ENCODE measurements at regions not wholly inside any gene's neighbourhood (a gene's known extent, or its start where the extent isn't known, plus 50 kb on each side); places are given as distances from the start of the nearest gene placed in this dataset.

- H3K4me1 ChIP-seq (ENCODE audit: control insufficient read depth, insufficient read depth, low read length): no peaks in the 10 kb centered on the region
- no peaks in the 10 kb centered on the region for H3K27me3 ChIP-seq (ENCODE audit: control insufficient read depth, insufficient read depth, low read length, poor library complexity, severe bottlenecking)
- 94 to 96% methylated on average over 1 of the region's 1 CpG for WGBS, 2 experiments
- H3K4me3 ChIP-seq (ENCODE audit: insufficient read depth, low read depth, low read length): no peak overlapping the region
- H3K36me3 ChIP-seq (ENCODE audit: control insufficient read depth, insufficient read depth, low read length): no peaks in the 10 kb centered on the region
- no peak overlapping the region for H3K27ac ChIP-seq (ENCODE audit: insufficient read depth, low read depth, low read length, poor library complexity, severe bottlenecking)
- no peaks in the 10 kb centered on the region for H3K9me3 ChIP-seq (ENCODE audit: control insufficient read depth, low read length)
These were observed 624.1 kb upstream of the USP24 start for GRCh38 chr1:55839221-55839620.

DNA sequence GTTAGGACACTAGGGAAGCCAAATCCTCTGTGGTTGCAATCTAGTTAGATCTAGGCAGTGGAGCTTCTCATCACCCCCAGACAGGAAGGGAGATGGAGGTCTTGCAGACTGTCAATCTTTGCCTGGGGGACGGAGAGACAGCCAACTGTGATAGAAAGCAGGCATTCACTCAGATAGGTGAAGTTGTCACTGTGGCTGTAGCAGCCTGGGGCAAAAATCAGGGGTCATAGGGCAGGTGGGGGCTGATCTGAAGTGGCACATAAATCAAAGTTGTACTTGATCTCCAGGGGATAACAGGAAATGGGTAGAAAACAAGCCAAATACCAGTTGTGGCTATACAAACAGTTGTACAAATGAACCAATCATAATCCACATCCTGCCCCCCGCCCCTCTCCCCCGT is 620.9 kb upstream of the USP24 start:
- 86% methylated on average over 3 of the region's 3 CpGs for WGBS, 2 experiments

GRCh38 chr1:55833529-55834091 is 618.4 kb upstream of the USP24 start:
- no peaks in the 10 kb centered on the region for H3K36me3 ChIP-seq (ENCODE audit: control insufficient read depth, insufficient read depth, low read length)
- 89 to 96% methylated on average over 2 of the region's 2 CpGs for WGBS, 2 experiments
- H3K27ac ChIP-seq (ENCODE audit: insufficient read depth, low read depth, low read length, poor library complexity, severe bottlenecking): no peak overlapping the region
- no peaks in the 10 kb centered on the region for H3K9me3 ChIP-seq (ENCODE audit: control insufficient read depth, low read length)
- no peaks in the 10 kb centered on the region for H3K4me1 ChIP-seq (ENCODE audit: control insufficient read depth, insufficient read depth, low read length)
- no peaks in the 10 kb centered on the region for H3K27me3 ChIP-seq (ENCODE audit: control insufficient read depth, insufficient read depth, low read length, poor library complexity, severe bottlenecking)
- H3K4me3 ChIP-seq (ENCODE audit: insufficient read depth, low read depth, low read length): no peak overlapping the region

More for the DNA sequence above, 620.9 kb upstream of the USP24 start:
- no peak overlapping the region for H3K27ac ChIP-seq (ENCODE audit: insufficient read depth, low read depth, low read length, poor library complexity, severe bottlenecking)
- no peak overlapping the region for H3K4me3 ChIP-seq (ENCODE audit: insufficient read depth, low read depth, low read length)
- H3K27me3 ChIP-seq (ENCODE audit: control insufficient read depth, insufficient read depth, low read length, poor library complexity, severe bottlenecking): no peaks in the 10 kb centered on the region
- no peaks in the 10 kb centered on the region for H3K4me1 ChIP-seq (ENCODE audit: control insufficient read depth, insufficient read depth, low read length)
- H3K36me3 ChIP-seq (ENCODE audit: control insufficient read depth, insufficient read depth, low read length): no peaks in the 10 kb centered on the region
- H3K9me3 ChIP-seq (ENCODE audit: control insufficient read depth, low read length): no peaks in the 10 kb centered on the region

DNA sequence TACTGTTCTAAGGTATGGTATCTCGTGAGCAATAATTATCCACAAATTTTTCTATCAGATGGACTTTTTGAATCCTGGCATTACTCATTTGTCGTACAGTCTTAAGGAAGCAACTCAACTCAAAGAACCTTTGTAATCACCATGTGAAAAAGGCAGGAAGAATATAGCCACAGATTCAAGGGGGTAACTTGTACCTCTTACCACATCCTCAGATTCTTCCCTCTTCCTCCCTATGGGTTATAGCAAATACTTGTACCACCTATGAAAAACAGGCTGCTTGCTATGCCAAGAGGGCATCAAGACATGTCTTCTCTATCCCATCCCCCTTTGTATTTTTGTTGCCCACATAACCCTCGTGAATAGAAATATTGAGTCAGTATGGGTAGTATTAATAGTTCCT is 616.6 kb upstream of the USP24 start:
- 93 to 95% methylated on average over 2 to 3 of the region's 3 CpGs for WGBS, 2 experiments
- Histone ChIP-seq H3K27ac (ENCODE audit: insufficient read depth, low read depth, low read length, poor library complexity, severe bottlenecking) (no peak overlapping the region), H3K9me3 (ENCODE audit: control insufficient read depth, low read length) (no peaks in the 10 kb centered on the region)

GRCh38 chr1:55828044-55828443 is 612.9 kb upstream of the USP24 start:
- Histone ChIP-seq H3K9me3 (ENCODE audit: control insufficient read depth, low read length) (no peaks in the 10 kb centered on the region), H3K4me1 (ENCODE audit: control insufficient read depth, insufficient read depth, low read length) (no peaks in the 10 kb centered on the region), H3K27ac (ENCODE audit: insufficient read depth, low read depth, low read length, poor library complexity, severe bottlenecking) (no peak overlapping the region), H3K36me3 (ENCODE audit: control insufficient read depth, insufficient read depth, low read length) (no peaks in the 10 kb centered on the region), H3K27me3 (ENCODE audit: control insufficient read depth, insufficient read depth, low read length, poor library complexity, severe bottlenecking) (no peaks in the 10 kb centered on the region), H3K4me3 (ENCODE audit: insufficient read depth, low read depth, low read length) (no peak overlapping the region)
- WGBS, 2 experiments: 92 to 96% methylated on average over 5 of the region's 5 CpGs

More for the DNA sequence above, 616.6 kb upstream of the USP24 start:
- Histone ChIP-seq H3K4me3 (ENCODE audit: insufficient read depth, low read depth, low read length) (no peak overlapping the region), H3K36me3 (ENCODE audit: control insufficient read depth, insufficient read depth, low read length) (no peaks in the 10 kb centered on the region), H3K27me3 (ENCODE audit: control insufficient read depth, insufficient read depth, low read length, poor library complexity, severe bottlenecking) (no peaks in the 10 kb centered on the region), H3K4me1 (ENCODE audit: control insufficient read depth, insufficient read depth, low read length) (no peaks in the 10 kb centered on the region)

GRCh38 chr1:55827350-55827749 is 612.2 kb upstream of the USP24 start:
- no peaks in the 10 kb centered on the region for H3K36me3 ChIP-seq (ENCODE audit: control insufficient read depth, insufficient read depth, low read length)
- no peaks in the 10 kb centered on the region for H3K4me1 ChIP-seq (ENCODE audit: control insufficient read depth, insufficient read depth, low read length)
- H3K27me3 ChIP-seq (ENCODE audit: control insufficient read depth, insufficient read depth, low read length, poor library complexity, severe bottlenecking): no peaks in the 10 kb centered on the region
- WGBS, 2 experiments: 89 to 99% methylated on average over 4 of the region's 4 CpGs
- no peak overlapping the region for H3K27ac ChIP-seq (ENCODE audit: insufficient read depth, low read depth, low read length, poor library complexity, severe bottlenecking)
- no peaks in the 10 kb centered on the region for H3K9me3 ChIP-seq (ENCODE audit: control insufficient read depth, low read length)
- no peak overlapping the region for H3K4me3 ChIP-seq (ENCODE audit: insufficient read depth, low read depth, low read length)

GRCh38 chr1:55826381-55827080 is 611.4 kb upstream of the USP24 start:
- Histone ChIP-seq H3K36me3 (ENCODE audit: control insufficient read depth, insufficient read depth, low read length) (no peaks in the 10 kb centered on the region), H3K27me3 (ENCODE audit: control insufficient read depth, insufficient read depth, low read length, poor library complexity, severe bottlenecking) (no peaks in the 10 kb centered on the region), H3K9me3 (ENCODE audit: control insufficient read depth, low read length) (no peaks in the 10 kb centered on the region), H3K4me3 (ENCODE audit: insufficient read depth, low read depth, low read length) (no peak overlapping the region), H3K27ac (ENCODE audit: insufficient read depth, low read depth, low read length, poor library complexity, severe bottlenecking) (no peak overlapping the region), H3K4me1 (ENCODE audit: control insufficient read depth, insufficient read depth, low read length) (no peaks in the 10 kb centered on the region)
- WGBS, 2 experiments: 67 to 68% methylated on average over 4 of the region's 4 CpGs

- H3K27ac ChIP-seq (ENCODE audit: insufficient read depth, low read depth, low read length, poor library complexity, severe bottlenecking): no peak overlapping the region
- no peaks in the 10 kb centered on the region for H3K4me1 ChIP-seq (ENCODE audit: control insufficient read depth, insufficient read depth, low read length)
- no peaks in the 10 kb centered on the region for H3K9me3 ChIP-seq (ENCODE audit: control insufficient read depth, low read length)
- H3K36me3 ChIP-seq (ENCODE audit: control insufficient read depth, insufficient read depth, low read length): no peaks in the 10 kb centered on the region
- no peak overlapping the region for H3K4me3 ChIP-seq (ENCODE audit: insufficient read depth, low read depth, low read length)
- H3K27me3 ChIP-seq (ENCODE audit: control insufficient read depth, insufficient read depth, low read length, poor library complexity, severe bottlenecking): no peaks in the 10 kb centered on the region
- 87 to 100% methylated on average over 1 of the region's 1 CpG for WGBS, 2 experiments
These were observed 610.3 kb upstream of the USP24 start for GRCh38 chr1:55825461-55825860.

GRCh38 chr1:55824251-55824640 is 609.1 kb upstream of the USP24 start:
- Histone ChIP-seq H3K4me1 (ENCODE audit: control insufficient read depth, insufficient read depth, low read length) (no peaks in the 10 kb centered on the region), H3K27ac (ENCODE audit: insufficient read depth, low read depth, low read length, poor library complexity, severe bottlenecking) (no peak overlapping the region), H3K36me3 (ENCODE audit: control insufficient read depth, insufficient read depth, low read length) (no peaks in the 10 kb centered on the region), H3K4me3 (ENCODE audit: insufficient read depth, low read depth, low read length) (no peak overlapping the region), H3K27me3 (ENCODE audit: control insufficient read depth, insufficient read depth, low read length, poor library complexity, severe bottlenecking) (no peaks in the 10 kb centered on the region), H3K9me3 (ENCODE audit: control insufficient read depth, low read length) (no peaks in the 10 kb centered on the region)

- no peak overlapping the region for H3K27ac ChIP-seq (ENCODE audit: insufficient read depth, low read depth, low read length, poor library complexity, severe bottlenecking)
- H3K27me3 ChIP-seq (ENCODE audit: control insufficient read depth, insufficient read depth, low read length, poor library complexity, severe bottlenecking): no peaks in the 10 kb centered on the region
- no peaks in the 10 kb centered on the region for H3K36me3 ChIP-seq (ENCODE audit: control insufficient read depth, insufficient read depth, low read length)
- no peaks in the 10 kb centered on the region for H3K9me3 ChIP-seq (ENCODE audit: control insufficient read depth, low read length)
- H3K4me1 ChIP-seq (ENCODE audit: control insufficient read depth, insufficient read depth, low read length): no peaks in the 10 kb centered on the region
- WGBS, 2 experiments: 84 to 87% methylated on average over 6 of the region's 6 CpGs
- H3K4me3 ChIP-seq (ENCODE audit: insufficient read depth, low read depth, low read length): no peak overlapping the region
These were observed 608.5 kb upstream of the USP24 start for GRCh38 chr1:55823541-55824250.

Measured in ectodermal cell (in vitro differentiated cells).